ENCODE measurements at regions not wholly inside any gene's neighbourhood (a gene's known extent, or its start where the extent isn't known, plus 50 kb on each side); places are given as distances from the start of the nearest gene placed in this dataset.

GRCh38 chr5:91983869-91984268 is 600.8 kb upstream of the ARRDC3 start:
- Mint-ChIP-seq H3K27ac (no peak overlapping the region), H3K9me3 (peaks cover 0 to 11% (median 0%) of the 10 kb centered on the region in 9 donors), H3K4me3 (no peak overlapping the region), H3K4me1 (no peaks in the 10 kb centered on the region), H3K27me3 (no peaks in the 10 kb centered on the region), H3K36me3 (no peaks in the 10 kb centered on the region)
- DNase-seq (no peak), ATAC-seq (no peak)
- POLR2A ChIA-PET: no interaction called here

GRCh38 chr5:91978221-91978882 is 595.2 kb upstream of the ARRDC3 start:
- Mint-ChIP-seq H3K27ac (no peak overlapping the region), H3K27me3 (peaks cover 0 to 3% (median 0%) of the 10 kb centered on the region in 5 donors), H3K9me3 (peaks cover 0 to 11% (median 2%) of the 10 kb centered on the region in 9 donors), H3K36me3 (no peaks in the 10 kb centered on the region), H3K4me1 (no peaks in the 10 kb centered on the region), H3K4me3 (no peak overlapping the region)
- DNase-seq (no peak), ATAC-seq (no peak)
- POLR2A ChIA-PET: no interaction called here

GRCh38 chr5:91977579-91977978 is 594.5 kb upstream of the ARRDC3 start:
- H3K27me3 Mint-ChIP-seq: peaks cover 0 to 3% (median 0%) of the 10 kb centered on the region in 5 donors
- no peaks in the 10 kb centered on the region for H3K4me1 Mint-ChIP-seq
- POLR2A ChIA-PET: no interaction called here
- DNase-seq (no peak), ATAC-seq (no peak)
- no peak overlapping the region for H3K27ac Mint-ChIP-seq
- peaks cover 0 to 9% (median 2%) of the 10 kb centered on the region in 9 donors for H3K9me3 Mint-ChIP-seq
- H3K4me3 Mint-ChIP-seq: no peak overlapping the region
- H3K36me3 Mint-ChIP-seq: no peaks in the 10 kb centered on the region

- Mint-ChIP-seq H3K27ac (no peak overlapping the region), H3K36me3 (no peaks in the 10 kb centered on the region), H3K4me3 (no peak overlapping the region), H3K9me3 (peaks cover 0 to 3% (median 0%) of the 10 kb centered on the region in 9 donors), H3K4me1 (no peaks in the 10 kb centered on the region), H3K27me3 (peaks cover 0 to 3% (median 0%) of the 10 kb centered on the region in 5 donors)
- DNase-seq: no peak
- no peak for ATAC-seq
- POLR2A ChIA-PET: no interaction called here
These were observed 593.3 kb upstream of the ARRDC3 start for GRCh38 chr5:91976451-91976850.

GRCh38 chr5:91963166-91963565 is 580.0 kb upstream of the ARRDC3 start:
- Mint-ChIP-seq H3K4me3 (no peak overlapping the region), H3K27ac (no peak overlapping the region), H3K36me3 (no peaks in the 10 kb centered on the region), H3K27me3 (no peaks in the 10 kb centered on the region), H3K4me1 (no peaks in the 10 kb centered on the region), H3K9me3 (no peaks in the 10 kb centered on the region)
- POLR2A ChIA-PET: no interaction called here
- ATAC-seq: no peak
- DNase-seq: no peak

GRCh38 chr5:91957666-91958065 is 574.5 kb upstream of the ARRDC3 start:
- H3K9me3 Mint-ChIP-seq: no peaks in the 10 kb centered on the region
- POLR2A ChIA-PET: no interaction called here
- no peak overlapping the region for H3K4me3 Mint-ChIP-seq
- H3K27me3 Mint-ChIP-seq: no peaks in the 10 kb centered on the region
- no peak for ATAC-seq
- no peak for DNase-seq
- no peak overlapping the region for H3K27ac Mint-ChIP-seq
- no peaks in the 10 kb centered on the region for H3K4me1 Mint-ChIP-seq
- no peaks in the 10 kb centered on the region for H3K36me3 Mint-ChIP-seq

- H3K9me3 Mint-ChIP-seq: no peaks in the 10 kb centered on the region
- no peak for DNase-seq
- H3K36me3 Mint-ChIP-seq: no peaks in the 10 kb centered on the region
- no peak for ATAC-seq
- H3K4me1 Mint-ChIP-seq: no peaks in the 10 kb centered on the region
- no peak overlapping the region for H3K4me3 Mint-ChIP-seq
- POLR2A ChIA-PET: no interaction called here
- no peaks in the 10 kb centered on the region for H3K27me3 Mint-ChIP-seq
- no peak overlapping the region for H3K27ac Mint-ChIP-seq
These were observed 573.6 kb upstream of the ARRDC3 start for GRCh38 chr5:91956738-91957137.

- POLR2A ChIA-PET: no interaction called here
- H3K9me3 Mint-ChIP-seq: no peaks in the 10 kb centered on the region
These were observed 572.5 kb upstream of the ARRDC3 start for GRCh38 chr5:91955610-91956009.

GRCh38 chr5:91954136-91954535 is 571.0 kb upstream of the ARRDC3 start:
- peaks cover 0 to 2% (median 0%) of the 10 kb centered on the region in 9 donors for H3K9me3 Mint-ChIP-seq
- no peaks in the 10 kb centered on the region for H3K36me3 Mint-ChIP-seq
- H3K27me3 Mint-ChIP-seq: no peaks in the 10 kb centered on the region
- no peak overlapping the region for H3K4me3 Mint-ChIP-seq
- POLR2A ChIA-PET: no interaction called here
- no peak for DNase-seq
- H3K4me1 Mint-ChIP-seq: no peaks in the 10 kb centered on the region
- ATAC-seq: no peak
- H3K27ac Mint-ChIP-seq: no peak overlapping the region

More at GRCh38 chr5:91955610-91956009, 572.5 kb upstream of the ARRDC3 start:
- DNase-seq (no peak), ATAC-seq (no peak)
- no peaks in the 10 kb centered on the region for H3K36me3 Mint-ChIP-seq
- no peak overlapping the region for H3K4me3 Mint-ChIP-seq
- no peak overlapping the region for H3K27ac Mint-ChIP-seq
- H3K4me1 Mint-ChIP-seq: no peaks in the 10 kb centered on the region
- H3K27me3 Mint-ChIP-seq: no peaks in the 10 kb centered on the region

- no peak overlapping the region for H3K27ac Mint-ChIP-seq
- H3K9me3 Mint-ChIP-seq: peaks cover 0 to 13% (median 0%) of the 10 kb centered on the region in 9 donors
- H3K4me3 Mint-ChIP-seq: no peak overlapping the region
- no peak for DNase-seq
- ATAC-seq: no peak
- peaks cover 0 to 6% (median under 1%) of the 10 kb centered on the region in 4 donors for H3K4me1 Mint-ChIP-seq
- POLR2A ChIA-PET: no interaction called here
- H3K27me3 Mint-ChIP-seq: no peaks in the 10 kb centered on the region
- no peaks in the 10 kb centered on the region for H3K36me3 Mint-ChIP-seq
These were observed 567.2 kb upstream of the ARRDC3 start for GRCh38 chr5:91950328-91950727.

GRCh38 chr5:91946870-91947269 is 563.8 kb upstream of the ARRDC3 start:
- no peaks in the 10 kb centered on the region for H3K36me3 Mint-ChIP-seq
- no peak overlapping the region for H3K4me3 Mint-ChIP-seq
- ATAC-seq (no peak), DNase-seq (no peak)
- H3K4me1 Mint-ChIP-seq: peaks cover 0 to 6% (median under 1%) of the 10 kb centered on the region in 4 donors
- peaks cover 0 to 3% (median 0%) of the 10 kb centered on the region in 5 donors for H3K27me3 Mint-ChIP-seq
- H3K9me3 Mint-ChIP-seq: peaks cover 0 to 13% (median 0%) of the 10 kb centered on the region in 9 donors
- no peak overlapping the region for H3K27ac Mint-ChIP-seq
- POLR2A ChIA-PET: no interaction called here

GRCh38 chr5:91941588-91941987 is 558.5 kb upstream of the ARRDC3 start:
- H3K4me1 Mint-ChIP-seq: no peaks in the 10 kb centered on the region
- H3K36me3 Mint-ChIP-seq: no peaks in the 10 kb centered on the region
- ATAC-seq (no peak), DNase-seq (no peak)
- H3K4me3 Mint-ChIP-seq: no peak overlapping the region
- H3K27ac Mint-ChIP-seq: no peak overlapping the region
- POLR2A ChIA-PET: no interaction called here
- H3K27me3 Mint-ChIP-seq: peaks cover 0 to 3% (median 0%) of the 10 kb centered on the region in 5 donors
- H3K9me3 Mint-ChIP-seq: peaks cover 0 to 3% (median 0%) of the 10 kb centered on the region in 9 donors

- DNase-seq: no peak
- peaks cover 0 to 3% (median 0%) of the 10 kb centered on the region in 9 donors for H3K9me3 Mint-ChIP-seq
- H3K27me3 Mint-ChIP-seq: peaks cover 0 to 3% (median 0%) of the 10 kb centered on the region in 5 donors
These were observed 555.3 kb upstream of the ARRDC3 start for GRCh38 chr5:91938441-91938840.

GRCh38 chr5:91937121-91937520 is 554.0 kb upstream of the ARRDC3 start:
- POLR2A ChIA-PET: no interaction called here
- no peaks in the 10 kb centered on the region for H3K36me3 Mint-ChIP-seq
- H3K27me3 Mint-ChIP-seq: peaks cover 0 to 1% (median 0%) of the 10 kb centered on the region in 5 donors
- no peak overlapping the region for H3K4me3 Mint-ChIP-seq
- H3K9me3 Mint-ChIP-seq: no peaks in the 10 kb centered on the region
- ATAC-seq: no peak
- no peak for DNase-seq
- H3K27ac Mint-ChIP-seq: no peak overlapping the region
- H3K4me1 Mint-ChIP-seq: no peaks in the 10 kb centered on the region

More at GRCh38 chr5:91938441-91938840, 555.3 kb upstream of the ARRDC3 start:
- H3K27ac Mint-ChIP-seq: no peak overlapping the region
- no peaks in the 10 kb centered on the region for H3K36me3 Mint-ChIP-seq
- POLR2A ChIA-PET: no interaction called here
- no peak overlapping the region for H3K4me3 Mint-ChIP-seq
- ATAC-seq: no peak
- no peaks in the 10 kb centered on the region for H3K4me1 Mint-ChIP-seq
